GM23338 (cell line): ENCODE measurements at regions not wholly inside any gene's neighbourhood (a gene's known extent, or its start where the extent isn't known, plus 50 kb on each side); places are given as distances from the start of the nearest gene placed in this dataset.

Source experiments
- ATAC-seq: fragments of 200-7000 bp; cut with Tn5 transposase; 3 replicates; pipeline ENCODE4 v1.9.1; 2020
- DNase-seq: peaks from one replicate; pipeline ENCODE4 v3.0.0-alpha.2; 2015; ENCODE audit warnings: low spot score
- H2AFZ ChIP-seq: fragments of 200-600 bp; sonication (generic); 2 replicates; pipeline ENCODE4 v1.8.0; 2016; ENCODE audit warnings: antibody characterized with exemption, mild to moderate bottlenecking, moderate library complexity
- H3F3A ChIP-seq: fragments of 200-600 bp; sonication (generic); replicated peaks from 2 replicates; pipeline ENCODE4 v1.8.0; 2017; ENCODE audit warnings: antibody characterized with exemption, mixed run types, low read depth
- H3K27ac ChIP-seq: fragments of 200-600 bp; sonication (generic); 2 replicates; pipeline ENCODE4 v1.6.1; 2016; ENCODE audit warnings: low read depth
- H3K27me3 ChIP-seq: fragments of 200-600 bp; sonication (generic); 2 replicates; pipeline ENCODE4 v1.8.0; 2016; ENCODE audit warnings: mild to moderate bottlenecking, mixed run types, moderate library complexity; ENCODE audit not compliant: insufficient read depth
- H3K36me3 ChIP-seq: fragments of 200-600 bp; sonication (generic); 2 replicates; pipeline ENCODE4 v1.8.0; 2016; ENCODE audit warnings: mild to moderate bottlenecking; ENCODE audit not compliant: insufficient read depth
- H3K4me1 ChIP-seq: fragments of 200-600 bp; sonication (generic); 2 replicates; pipeline ENCODE4 v1.8.0; 2016; ENCODE audit warnings: mild to moderate bottlenecking, moderate library complexity; ENCODE audit not compliant: insufficient read depth
- H3K4me2 ChIP-seq: fragments of 200-600 bp; sonication (generic); 2 replicates; pipeline ENCODE4 v1.7.1; 2017; ENCODE audit warnings: mixed run types
- H3K4me3 ChIP-seq: fragments of 200-600 bp; sonication (generic); 2 replicates; pipeline ENCODE4 v1.6.1; 2016; ENCODE audit warnings: mixed run types
- H3K79me2 ChIP-seq: fragments of 200-600 bp; sonication (generic); replicated peaks from 2 replicates; pipeline ENCODE4 v1.8.0; 2017; ENCODE audit warnings: mild to moderate bottlenecking; ENCODE audit not compliant: insufficient read depth
- H3K9me2 ChIP-seq: fragments of 200-600 bp; sonication (generic); 2 replicates; pipeline ENCODE4 v1.8.0; 2017; ENCODE audit not compliant: insufficient read depth
- H4K20me1 ChIP-seq: fragments of 200-600 bp; sonication (generic); replicated peaks from 2 replicates; pipeline ENCODE4 v1.8.0; 2017; ENCODE audit warnings: mild to moderate bottlenecking; ENCODE audit not compliant: insufficient read depth
- H3K27ac Mint-ChIP-seq: 2 replicates; pipeline ENCODE4 v1.8.0; 2020; ENCODE audit warnings: inconsistent platforms, mild to moderate bottlenecking, moderate library complexity, mixed read lengths
- H3K27me3 Mint-ChIP-seq: 3 replicates; pipeline ENCODE4 v1.8.0; 2022; ENCODE audit warnings: low read depth, mild to moderate bottlenecking, moderate library complexity, mixed read lengths, inconsistent platforms; ENCODE audit not compliant: insufficient read depth, poor library complexity
- H3K36me3 Mint-ChIP-seq: 3 replicates; pipeline ENCODE4 v1.8.0; 2021; ENCODE audit warnings: low read depth, mild to moderate bottlenecking, inconsistent platforms, moderate library complexity, mixed read lengths
- H3K4me1 Mint-ChIP-seq: 3 replicates; pipeline ENCODE4 v1.8.0; 2020; ENCODE audit warnings: mild to moderate bottlenecking, inconsistent platforms, mixed read lengths
- H3K4me3 Mint-ChIP-seq: 3 replicates; pipeline ENCODE4 v1.8.0; 2021; ENCODE audit warnings: moderate library complexity, mild to moderate bottlenecking, inconsistent platforms, mixed read lengths
- H3K9me3 Mint-ChIP-seq: 3 replicates; pipeline ENCODE4 v1.8.0; 2020; ENCODE audit warnings: moderate library complexity, mild to moderate bottlenecking, inconsistent platforms, mixed read lengths
- CREB1 ChIP-seq: fragments of 250-450 bp; sonication (Bioruptor Pico); IDR thresholded peaks from 2 replicates; pipeline ENCODE4 v1.5.0; 2020; ENCODE audit warnings: low read depth, mild to moderate bottlenecking, moderate library complexity
- CTCF ChIP-seq, 2 experiments: fragments of 200-600 bp in 1 of 2; sonication (generic) in 1 of 2; conservative IDR thresholded peaks; 2 replicates each; pipeline versions ENCODE4 v1.5.1 to v1.6.1; 2016 to 2017; ENCODE audit warnings: antibody characterized with exemption in 2 of 2, low read depth in 2 of 2, mild to moderate bottlenecking in 2 of 2, moderate library complexity in 1 of 2
- EZH2 ChIP-seq: fragments of 200-600 bp; sonication (generic); IDR thresholded peaks from one replicate; pipeline ENCODE4 v1.8.0; 2017; ENCODE audit warnings: antibody characterized with exemption, mild to moderate bottlenecking, low read depth; ENCODE audit not compliant: unreplicated experiment
- JUNB ChIP-seq: IDR thresholded peaks from one replicate; pipeline ENCODE4 v1.6.1; 2016; ENCODE audit warnings: antibody characterized with exemption; ENCODE audit not compliant: unreplicated experiment
- NANOG ChIP-seq: IDR thresholded peaks from 2 replicates; pipeline ENCODE4 v1.6.1; 2016; ENCODE audit warnings: antibody characterized with exemption, borderline replicate concordance
- POLR2AphosphoS5 ChIP-seq: IDR thresholded peaks from 2 replicates; pipeline ENCODE4 v1.6.1; 2016; ENCODE audit warnings: antibody characterized with exemption, low read depth
- STAT1 ChIP-seq: IDR thresholded peaks from one replicate; pipeline ENCODE4 v1.6.1; 2016; ENCODE audit warnings: antibody characterized with exemption; ENCODE audit not compliant: unreplicated experiment
- ZNF114 ChIP-seq: fragments of 250-450 bp; sonication (Bioruptor Pico); IDR thresholded peaks from 2 replicates; pipeline ENCODE4 v1.5.0; 2020; ENCODE audit warnings: mild to moderate bottlenecking, moderate library complexity
- ZNF462 ChIP-seq: fragments of 250-450 bp; sonication (Bioruptor Pico); IDR thresholded peaks from 2 replicates; pipeline ENCODE4 v1.5.0; 2020; ENCODE audit warnings: mild to moderate bottlenecking, moderate library complexity
- TF ChIP-seq, protein P1 (sequence below): IDR thresholded peaks from 2 replicates; pipeline ENCODE4 v1.6.1; 2016; ENCODE audit warnings: antibody characterized with exemption

GRCh38 chr19:53703361-53703760 lies 71.6 kb downstream of the DPRX start:
- TF ChIP-seq EZH2, result no peak
- no peak for TF ChIP-seq CREB1 (CRISPR knock-in tag)
- TF ChIP-seq JUNB, result no peak
- TF ChIP-seq POLR2AphosphoS5, result no peak
- TF ChIP-seq, protein P1, sequence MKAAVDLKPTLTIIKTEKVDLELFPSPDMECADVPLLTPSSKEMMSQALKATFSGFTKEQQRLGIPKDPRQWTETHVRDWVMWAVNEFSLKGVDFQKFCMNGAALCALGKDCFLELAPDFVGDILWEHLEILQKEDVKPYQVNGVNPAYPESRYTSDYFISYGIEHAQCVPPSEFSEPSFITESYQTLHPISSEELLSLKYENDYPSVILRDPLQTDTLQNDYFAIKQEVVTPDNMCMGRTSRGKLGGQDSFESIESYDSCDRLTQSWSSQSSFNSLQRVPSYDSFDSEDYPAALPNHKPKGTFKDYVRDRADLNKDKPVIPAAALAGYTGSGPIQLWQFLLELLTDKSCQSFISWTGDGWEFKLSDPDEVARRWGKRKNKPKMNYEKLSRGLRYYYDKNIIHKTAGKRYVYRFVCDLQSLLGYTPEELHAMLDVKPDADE, result no peak
- no peak for TF ChIP-seq NANOG
- no peak for TF ChIP-seq CTCF (conservative IDR thresholded peaks at IDR 0.05; ENCODE audit: low read depth in 2 of 2)
- TF ChIP-seq ZNF114 (CRISPR knock-in tag), result no peak
- TF ChIP-seq STAT1, result no peak
- DNase-seq, result no peak
- no peak overlapping the region for H3K27ac ChIP-seq
- 0 out of 2 replicates have a peak, but pooled peaks cover 10% of the 10 kb centered on the region for H3F3A ChIP-seq
- no peak for ATAC-seq
- H3K27me3 ChIP-seq, result no peaks in the 10 kb centered on the region
- H3K36me3 Mint-ChIP-seq, result peaks cover 17% of the 10 kb centered on the region; the same call in 2 of the 3 replicates
- H3K4me3 ChIP-seq, result no peak overlapping the region
- H3K36me3 ChIP-seq, result peaks cover 19% of the 10 kb centered on the region
- no peaks in the 10 kb centered on the region for H3K9me2 ChIP-seq
- H3K27me3 Mint-ChIP-seq, result peaks cover 6% of the 10 kb centered on the region
- H2AFZ ChIP-seq, result no peak overlapping the region
- H3K9me3 Mint-ChIP-seq, result peaks cover 5% of the 10 kb centered on the region; the same call in 2 of the 3 replicates
- H3K4me1 ChIP-seq, result no peaks in the 10 kb centered on the region; the same call in 1 of the 2 replicates
- no peak overlapping the region for H3K4me2 ChIP-seq
- no peaks in the 10 kb centered on the region for H4K20me1 ChIP-seq
- H3K79me2 ChIP-seq, result no peaks in the 10 kb centered on the region
- H3K27ac Mint-ChIP-seq, result no peak overlapping the region
- peaks cover 11% of the 10 kb centered on the region; the same call in 2 of the 3 replicates for H3K4me1 Mint-ChIP-seq
- no peak overlapping the region for H3K4me3 Mint-ChIP-seq

GRCh38 chr19:53704011-53704410 lies 72.2 kb downstream of the DPRX start:
- DNase-seq (no peak), ATAC-seq (no peak)
- Mint-ChIP-seq H3K27ac (no peak overlapping the region), H3K27me3 (peaks cover 6% of the 10 kb centered on the region), H3K9me3 (peaks cover 5% of the 10 kb centered on the region; the same call in 2 of the 3 replicates), H3K4me3 (no peak overlapping the region), H3K4me1 (peaks cover 11% of the 10 kb centered on the region; the same call in 2 of the 3 replicates), H3K36me3 (peaks cover 11% of the 10 kb centered on the region; the same call in 2 of the 3 replicates)
- Histone ChIP-seq H3K36me3 (peaks cover 26% of the 10 kb centered on the region), H2AFZ (no peak overlapping the region), H3K4me3 (no peak overlapping the region), H3K79me2 (no peaks in the 10 kb centered on the region), H3K9me2 (no peaks in the 10 kb centered on the region), H3K27me3 (no peaks in the 10 kb centered on the region), H3K4me1 (no peaks in the 10 kb centered on the region; the same call in 1 of the 2 replicates), H3K27ac (no peak overlapping the region), H4K20me1 (no peaks in the 10 kb centered on the region), H3F3A (0 out of 2 replicates have a peak, but pooled peaks cover 10% of the 10 kb centered on the region), H3K4me2 (no peak overlapping the region)
- TF ChIP-seq ZNF462, result no peak
- no peak for TF ChIP-seq ZNF114 (CRISPR knock-in tag)
- no peak for TF ChIP-seq POLR2AphosphoS5
- TF ChIP-seq CREB1 (CRISPR knock-in tag), result no peak
